IPS DF 4.7 (cell line): ENCODE measurements at regions not wholly inside any gene's neighbourhood (a gene's known extent, or its start where the extent isn't known, plus 50 kb on each side); places are given as distances from the start of the nearest gene placed in this dataset.

Experiments used
- DNase-seq: peaks from one replicate; pipeline ENCODE4 v3.0.0-alpha.2; 2013; ENCODE audit warnings: low spot score; ENCODE audit errors: extremely low read depth

- no peak for DNase-seq
These were observed 148.9 kb upstream of the VANGL1 start for GRCh38 chr1:115492880-115493279.

- no peak for DNase-seq
These were observed 149.7 kb upstream of the VANGL1 start for GRCh38 chr1:115492019-115492595.

DNA sequence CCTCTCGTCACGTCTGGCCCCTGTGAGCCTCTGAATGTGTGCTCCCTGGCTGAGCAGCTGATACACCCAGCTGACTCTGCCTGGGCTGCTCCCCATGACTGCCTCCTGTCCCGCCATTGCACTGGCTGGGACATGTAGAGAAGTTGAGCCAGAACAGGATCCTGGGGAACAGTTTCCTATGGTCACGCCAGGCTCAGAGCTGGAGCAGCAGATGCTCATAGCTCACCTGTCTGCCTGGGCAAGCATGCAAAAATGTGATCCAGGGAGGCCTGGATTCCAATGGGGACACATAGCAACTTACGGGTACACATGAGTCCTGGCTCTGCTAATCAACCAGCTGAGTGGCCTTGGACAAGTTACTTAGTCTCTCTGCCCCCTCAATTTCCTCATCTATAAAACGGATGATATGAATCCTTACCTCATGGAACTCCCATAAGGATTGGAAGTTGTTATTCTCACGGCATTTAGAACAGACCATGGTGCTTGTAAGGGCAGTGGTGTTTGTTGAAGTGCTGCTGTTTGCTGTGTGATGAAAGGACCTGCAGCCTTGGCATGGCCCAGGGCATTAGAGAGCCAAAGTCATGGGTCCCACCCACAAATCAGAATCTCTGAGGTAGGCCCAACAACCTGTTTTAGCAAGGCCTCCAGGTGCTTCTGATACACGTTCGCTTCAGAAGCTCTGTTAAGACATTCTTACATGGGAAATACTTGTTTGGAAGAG is 150.3 kb upstream of the VANGL1 start:
- DNase-seq, result no peak

GRCh38 chr1:115479055-115479482 is 141.0 kb upstream of the NGF start:
- no peak for DNase-seq

DNA sequence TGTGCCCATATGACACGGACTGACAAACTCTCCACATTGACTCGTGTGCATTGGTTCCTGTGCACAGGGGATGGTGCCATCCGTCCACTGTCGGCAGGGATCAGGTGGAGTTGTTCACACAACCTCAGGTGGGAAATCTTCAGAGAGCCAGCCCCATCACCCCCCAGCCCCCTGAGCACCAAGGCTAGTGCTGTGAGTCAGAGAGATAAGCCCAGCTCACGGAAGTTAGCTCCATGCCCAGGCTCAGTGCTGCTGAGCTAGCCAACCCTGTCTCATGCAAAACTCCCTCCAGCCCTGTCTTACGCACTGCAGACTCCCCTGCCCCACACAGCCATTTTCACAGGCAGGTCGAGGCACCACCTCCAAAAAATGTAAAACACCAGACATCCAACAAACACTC is 139.0 kb upstream of the NGF start:
- no peak for DNase-seq

- no peak for DNase-seq
These were observed 138.6 kb upstream of the NGF start for GRCh38 chr1:115476616-115477015.

GRCh38 chr1:115475901-115476300 is 137.9 kb upstream of the NGF start:
- no peak for DNase-seq

- DNase-seq, result no peak
These were observed 137.2 kb upstream of the NGF start for GRCh38 chr1:115475252-115475651.

GRCh38 chr1:115473986-115474565 is 136.0 kb upstream of the NGF start:
- DNase-seq, result no peak

DNA sequence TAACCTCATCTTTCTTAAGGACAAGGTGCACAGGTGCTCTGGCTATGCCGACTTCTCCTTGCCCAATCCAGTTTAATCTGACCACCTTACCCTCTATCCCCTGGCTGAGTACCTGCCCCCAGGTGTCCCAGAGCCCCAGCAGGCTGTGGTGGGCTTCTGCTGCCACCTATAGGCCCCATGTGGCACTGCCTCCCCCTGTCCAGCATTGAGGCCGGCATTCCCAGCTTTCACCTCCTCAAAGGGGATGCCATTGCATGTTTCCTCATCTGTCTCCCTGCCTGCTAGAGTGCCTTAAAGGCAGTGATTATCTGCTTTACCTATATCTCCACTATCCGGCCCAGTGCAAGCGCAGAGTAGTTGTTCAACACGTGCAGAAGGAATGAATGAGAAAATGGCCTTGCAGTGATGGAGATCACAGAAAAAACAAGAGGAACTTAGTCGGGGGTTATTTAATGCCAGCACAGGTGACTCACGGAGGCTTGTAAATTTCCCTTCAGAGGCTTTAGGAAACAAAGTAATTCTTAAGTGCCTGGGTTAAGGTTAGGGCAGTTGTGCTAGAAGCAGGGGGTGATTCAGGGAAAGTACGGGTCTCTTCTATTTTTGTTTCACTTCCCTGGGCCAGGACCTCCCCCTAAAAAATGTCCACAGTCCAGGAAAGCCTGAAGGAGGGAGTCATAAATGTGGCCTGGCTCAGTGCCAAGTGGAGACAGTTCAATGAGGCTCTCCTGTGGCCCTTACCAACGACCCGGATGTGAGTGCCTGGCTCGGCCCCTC is 131.8 kb upstream of the NGF start:
- peak; percentile 44 for DNase-seq

GRCh38 chr1:115467790-115468189 is 129.7 kb upstream of the NGF start:
- DNase-seq, result no peak

GRCh38 chr1:115467196-115467595 is 129.1 kb upstream of the NGF start:
- DNase-seq, result no peak

- no peak for DNase-seq
These were observed 128.4 kb upstream of the NGF start for GRCh38 chr1:115466433-115466832.

DNA sequence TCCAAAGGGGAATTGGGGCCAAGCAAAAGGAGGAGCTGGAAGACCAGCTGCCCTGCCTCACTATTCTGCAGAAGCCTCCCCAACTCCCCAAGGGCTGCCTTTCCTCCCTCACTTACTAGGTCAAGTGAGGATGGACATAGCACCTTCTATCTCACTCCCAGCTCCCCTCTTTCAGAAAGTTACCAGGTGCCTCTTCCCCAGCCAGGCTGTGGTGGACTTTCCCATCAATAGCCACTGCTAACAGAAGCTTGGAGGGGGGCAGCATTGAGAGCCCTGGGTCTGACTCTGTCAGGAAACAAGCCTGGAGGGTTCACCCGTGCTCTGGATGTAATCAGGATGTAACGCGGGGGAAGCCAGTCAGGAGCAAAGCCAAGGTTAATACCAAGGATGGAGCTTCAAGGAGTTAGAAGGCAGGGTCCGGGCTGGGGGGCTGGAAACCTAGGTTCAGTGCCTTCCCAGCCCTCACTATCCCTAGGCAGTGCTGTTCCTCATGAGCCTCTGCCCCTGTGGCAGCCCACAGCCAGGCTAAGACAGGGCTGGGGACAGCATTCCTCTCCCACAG is 127.8 kb upstream of the NGF start:
- no peak for DNase-seq

DNA sequence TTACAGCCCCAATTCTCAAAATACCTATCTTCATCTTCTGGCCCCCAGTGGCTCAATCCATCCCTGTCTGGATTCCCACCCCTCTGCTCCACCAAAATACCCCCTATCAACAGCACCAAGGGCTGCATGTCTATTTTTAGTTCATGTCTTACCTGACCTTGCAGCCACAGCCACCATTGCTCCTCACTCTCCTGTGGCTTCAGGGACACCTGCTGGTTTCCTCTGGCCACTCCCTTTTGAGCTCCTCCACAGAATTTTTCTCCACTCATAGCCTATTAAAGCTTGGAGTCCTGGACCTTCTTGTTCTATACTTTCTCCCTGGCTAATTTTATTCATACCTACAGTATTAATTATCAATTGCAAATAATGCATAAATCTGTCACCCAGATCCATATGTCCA is 125.3 kb upstream of the NGF start:
- DNase-seq, result no peak

DNA sequence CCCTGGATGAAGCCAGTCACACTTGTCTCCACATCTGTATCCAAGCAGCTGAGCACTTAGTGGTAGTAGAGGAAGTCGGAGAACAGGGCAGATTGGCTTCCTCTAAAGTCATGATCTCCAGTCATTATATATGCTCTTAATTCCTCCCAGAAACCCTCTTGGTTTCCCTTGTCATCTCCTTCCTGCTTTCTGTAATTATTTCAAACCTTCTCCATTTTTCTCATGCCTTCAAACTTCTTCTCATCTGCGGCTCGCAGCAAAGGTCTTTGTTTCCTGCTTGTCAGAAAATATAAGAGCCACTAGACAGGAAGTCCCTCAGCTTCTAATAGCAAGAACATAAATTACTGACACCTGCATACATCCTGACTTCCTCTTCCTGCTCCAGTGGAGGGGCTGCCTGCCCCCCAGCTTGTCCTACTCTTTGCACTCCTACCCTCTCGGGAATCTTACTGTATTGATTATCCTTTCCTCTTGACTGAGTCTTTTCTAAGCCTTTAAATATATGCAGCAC is 124.6 kb upstream of the NGF start:
- DNase-seq, result no peak

GRCh38 chr1:115461526-115461925 is 123.5 kb upstream of the NGF start:
- DNase-seq, result no peak

- DNase-seq, result no peak
These were observed 121.1 kb upstream of the NGF start for GRCh38 chr1:115459161-115459560.

GRCh38 chr1:115458426-115459114 is 120.5 kb upstream of the NGF start:
- no peak for DNase-seq

DNA sequence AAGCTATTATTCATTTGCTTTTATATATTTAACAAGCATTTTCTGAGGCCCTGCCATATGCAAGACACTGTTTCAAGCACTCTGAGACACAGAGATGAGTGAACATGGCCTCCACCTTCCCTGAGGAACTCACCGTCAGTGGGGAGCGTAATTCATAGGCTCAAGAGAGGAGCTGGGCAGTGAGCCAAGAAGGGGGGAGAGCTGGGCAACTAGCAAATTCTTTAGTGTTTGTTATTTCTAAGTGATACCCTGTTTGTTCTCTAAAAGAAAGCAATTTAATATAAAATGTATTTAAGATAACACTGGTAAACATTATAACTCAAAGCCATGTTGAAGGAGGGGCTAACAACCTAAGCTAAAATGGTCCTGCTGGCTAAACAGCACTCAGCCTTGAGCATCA is 119.2 kb upstream of the NGF start:
- no peak for DNase-seq

DNA sequence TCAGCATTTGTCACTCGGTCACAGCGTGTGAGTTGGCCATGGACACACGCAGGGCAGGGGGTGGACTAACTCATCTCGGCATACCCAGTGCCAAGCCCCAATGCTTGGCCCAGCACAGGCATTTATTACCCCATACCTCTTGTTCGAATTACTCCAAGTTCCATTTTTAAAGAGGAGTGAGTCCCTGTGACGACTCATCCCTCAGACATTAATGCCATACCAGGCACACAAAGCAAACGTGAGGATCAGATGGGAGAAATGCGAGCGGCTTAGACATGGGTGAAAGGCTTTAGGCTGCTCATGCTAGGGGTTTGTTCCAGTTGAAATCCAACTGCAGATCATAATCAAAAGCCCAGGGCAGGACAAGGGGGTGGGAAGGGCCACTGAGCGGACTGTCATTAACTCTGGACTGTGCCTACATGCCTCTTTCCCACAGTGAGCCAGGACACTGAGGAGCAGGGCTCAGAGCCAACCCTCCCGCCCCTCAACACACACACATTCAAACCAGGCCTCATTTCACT is 118.5 kb upstream of the NGF start:
- DNase-seq, result no peak
